GM10248 (cell line): ENCODE measurements at regions not wholly inside any gene's neighbourhood (a gene's known extent, or its start where the extent isn't known, plus 50 kb on each side); places are given as distances from the start of the nearest gene placed in this dataset.

Experiments
- CTCF ChIA-PET: fragments of 300-600 bp; sonication (Branson Sonifier 250); formaldehyde crosslinking; extraction: SDS; loops from one replicate; lab custom pipeline; 2021; ENCODE audit warnings: antibody characterized with exemption; lab: Yijun Ruan, JAX
- POLR2A ChIA-PET: fragments of 350-650 bp; sonication (Branson Sonifier 250); formaldehyde crosslinking; extraction: SDS; loops from one replicate; lab custom pipeline; 2020; ENCODE audit warnings: antibody characterized with exemption; lab: Yijun Ruan, JAX
- DNase-seq: peaks from one replicate; pipeline ENCODE4 v3.0.0; 2012; ENCODE audit errors: extremely low spot score
- CTCF ChIP-seq: IDR thresholded peaks from 2 replicates; pipeline ENCODE4 v1.5.1; 2012; ENCODE audit warnings: mild to moderate bottlenecking, low read depth; ENCODE audit errors: extremely low read depth, missing control alignments, control extremely low read depth

GRCh38 chrX:115459883-115460880, 100.8 kb upstream of the PLS3 start:
- POLR2A ChIA-PET = no interaction called here
- DNase-seq = no peak
- CTCF ChIA-PET = no interaction called here
- no peak for TF ChIP-seq CTCF

GRCh38 chrX:115462406-115462805, 98.6 kb upstream of the PLS3 start:
- no peak for TF ChIP-seq CTCF
- DNase-seq = no peak
- ChIA-PET POLR2A (no interaction called here), CTCF (interaction anchor here (1.5 kb wide), 1 partner anchor 15 kb away, joined by 3 read pairs; no protein-coding TSS in a partner anchor)

- no peak for DNase-seq
- TF ChIP-seq CTCF = no peak
- ChIA-PET POLR2A (no interaction called here), CTCF (interaction anchor here (0.6 to 0.9 kb wide), 2 partner anchors 12 to 455 kb away, joined by 3 to 4 read pairs; no protein-coding TSS in a partner anchor)
These were observed 93.0 kb upstream of the PLS3 start for GRCh38 chrX:115467961-115468360.

- POLR2A ChIA-PET = no interaction called here
- no peak for DNase-seq
- no peak for TF ChIP-seq CTCF
- CTCF ChIA-PET = no interaction called here
These were observed 88.8 kb upstream of the PLS3 start for GRCh38 chrX:115472131-115472530.

GRCh38 chrX:115486510-115486909, 74.5 kb upstream of the PLS3 start:
- DNase-seq = no peak
- POLR2A ChIA-PET = no interaction called here
- CTCF ChIA-PET = no interaction called here
- TF ChIP-seq CTCF = no peak

GRCh38 chrX:115487608-115488007, 73.4 kb upstream of the PLS3 start:
- CTCF ChIA-PET = no interaction called here
- POLR2A ChIA-PET = no interaction called here
- DNase-seq = no peak
- no peak for TF ChIP-seq CTCF
